ENCODE measurements at regions not wholly inside any gene's neighbourhood (a gene's known extent, or its start where the extent isn't known, plus 50 kb on each side); places are given as distances from the start of the nearest gene placed in this dataset.

DNA sequence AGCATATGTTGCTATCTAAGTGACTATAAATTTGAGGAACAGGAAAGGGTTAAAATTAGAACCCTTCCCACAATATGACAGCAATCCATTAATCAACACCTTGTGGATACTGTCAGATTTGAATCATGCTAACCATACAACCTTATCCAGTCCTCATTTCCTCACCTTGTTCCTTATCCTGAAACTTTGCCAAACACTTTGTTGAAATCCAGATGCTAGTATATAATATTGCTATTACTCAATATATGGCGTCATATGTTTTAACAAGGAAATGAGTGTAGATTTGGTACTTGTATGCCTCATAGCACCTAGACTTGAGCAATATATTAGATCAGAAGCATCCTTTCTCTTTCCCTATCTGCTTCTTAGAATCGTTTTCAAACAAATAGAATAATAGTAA lies 66.3 kb upstream of the SLC25A13 start:
- no peak for TF ChIP-seq POLR2A (IDR thresholded peaks at IDR 0.05)
- TF ChIP-seq, protein P1, sequence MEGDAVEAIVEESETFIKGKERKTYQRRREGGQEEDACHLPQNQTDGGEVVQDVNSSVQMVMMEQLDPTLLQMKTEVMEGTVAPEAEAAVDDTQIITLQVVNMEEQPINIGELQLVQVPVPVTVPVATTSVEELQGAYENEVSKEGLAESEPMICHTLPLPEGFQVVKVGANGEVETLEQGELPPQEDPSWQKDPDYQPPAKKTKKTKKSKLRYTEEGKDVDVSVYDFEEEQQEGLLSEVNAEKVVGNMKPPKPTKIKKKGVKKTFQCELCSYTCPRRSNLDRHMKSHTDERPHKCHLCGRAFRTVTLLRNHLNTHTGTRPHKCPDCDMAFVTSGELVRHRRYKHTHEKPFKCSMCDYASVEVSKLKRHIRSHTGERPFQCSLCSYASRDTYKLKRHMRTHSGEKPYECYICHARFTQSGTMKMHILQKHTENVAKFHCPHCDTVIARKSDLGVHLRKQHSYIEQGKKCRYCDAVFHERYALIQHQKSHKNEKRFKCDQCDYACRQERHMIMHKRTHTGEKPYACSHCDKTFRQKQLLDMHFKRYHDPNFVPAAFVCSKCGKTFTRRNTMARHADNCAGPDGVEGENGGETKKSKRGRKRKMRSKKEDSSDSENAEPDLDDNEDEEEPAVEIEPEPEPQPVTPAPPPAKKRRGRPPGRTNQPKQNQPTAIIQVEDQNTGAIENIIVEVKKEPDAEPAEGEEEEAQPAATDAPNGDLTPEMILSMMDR (IDR thresholded peaks at IDR 0.05), result no peak
